ENCODE measurements at regions not wholly inside any gene's neighbourhood (a gene's known extent, or its start where the extent isn't known, plus 50 kb on each side); places are given as distances from the start of the nearest gene placed in this dataset.

DNA sequence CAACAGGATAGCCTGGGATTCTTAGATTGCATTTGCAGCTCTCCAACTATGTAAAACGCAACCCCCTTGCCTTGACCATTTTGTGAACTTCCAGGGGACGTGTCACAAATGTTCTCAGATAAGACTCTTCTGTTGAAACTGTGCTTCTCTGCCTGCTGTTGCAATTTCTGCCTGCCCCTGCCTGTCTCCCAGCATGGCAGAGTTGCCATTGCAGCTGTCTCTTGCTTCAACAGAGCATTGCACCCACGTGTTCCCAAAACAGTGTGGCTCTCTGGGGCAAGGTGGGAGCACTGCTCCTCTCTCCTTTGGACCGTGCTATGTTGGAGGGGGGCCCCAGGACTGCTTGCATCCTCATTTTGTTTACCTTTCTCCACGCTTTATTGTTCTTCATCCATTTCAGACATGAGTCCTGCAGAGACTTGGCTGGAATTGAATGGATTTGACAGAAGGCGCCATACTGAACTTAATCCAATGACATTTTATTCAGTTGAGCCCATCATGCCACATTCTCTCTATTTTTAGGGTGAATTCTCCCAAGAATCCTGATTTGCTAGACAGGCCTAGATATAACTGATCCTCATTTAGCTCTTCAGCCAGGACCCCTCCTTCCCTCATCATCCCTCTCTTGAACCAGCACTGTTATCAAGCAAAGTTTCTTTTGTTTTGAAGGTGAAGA, 90.7 kb downstream of the MAT2B start:
- WGBS, 2 experiments, result 85 to 88% methylated on average over 6 of the region's 6 CpGs
- Histone ChIP-seq H3K27me3 (ENCODE audit: control insufficient read depth, insufficient read depth, low read length, poor library complexity, severe bottlenecking) (no peaks in the 10 kb centered on the region), H3K4me3 (ENCODE audit: insufficient read depth, low read depth, low read length) (no peak overlapping the region), H3K9me3 (ENCODE audit: control insufficient read depth, low read length) (no peaks in the 10 kb centered on the region), H3K36me3 (ENCODE audit: control insufficient read depth, insufficient read depth, low read length) (no peaks in the 10 kb centered on the region), H3K27ac (ENCODE audit: insufficient read depth, low read depth, low read length, poor library complexity, severe bottlenecking) (no peak overlapping the region), H3K4me1 (ENCODE audit: control insufficient read depth, insufficient read depth, low read length) (peaks cover 15% of the 10 kb centered on the region)

DNA sequence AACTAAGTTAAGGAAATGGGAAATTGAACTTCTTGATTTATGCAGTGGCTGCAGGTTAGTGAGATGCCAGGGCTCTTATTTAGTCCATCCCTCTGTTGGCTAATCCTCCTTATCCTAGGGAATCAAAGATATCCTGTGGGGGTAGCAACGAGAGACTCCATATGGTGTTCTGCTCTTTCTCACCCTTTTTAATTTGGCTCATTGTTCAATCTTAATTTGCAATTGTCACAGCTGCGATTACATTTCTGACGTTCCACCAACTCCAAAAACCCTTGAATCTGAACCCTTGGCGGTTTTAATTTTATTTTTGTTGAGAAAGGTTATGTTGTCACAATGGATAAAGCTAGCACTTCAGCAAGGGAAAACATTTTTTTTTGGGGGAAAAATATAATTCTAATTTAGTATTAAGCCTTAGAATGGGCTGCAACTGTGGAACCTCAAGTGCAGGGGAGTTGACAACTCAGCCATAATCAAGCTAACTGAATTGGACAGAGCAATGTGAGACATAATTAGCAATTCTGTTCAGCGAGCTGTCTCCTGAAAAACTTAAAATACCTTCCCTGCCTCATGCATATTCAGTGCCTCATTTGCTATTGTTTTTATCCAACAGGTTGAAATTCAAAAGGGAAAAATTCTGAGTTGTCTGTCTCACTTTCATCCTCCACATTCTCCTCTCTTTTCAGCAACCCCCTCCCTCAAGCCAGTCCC, 91.3 kb downstream of the MAT2B start:
- 74 to 80% methylated on average over 5 of the region's 5 CpGs for WGBS, 2 experiments
- no peak overlapping the region for H3K27ac ChIP-seq (ENCODE audit: insufficient read depth, low read depth, low read length, poor library complexity, severe bottlenecking)
- no peaks in the 10 kb centered on the region for H3K36me3 ChIP-seq (ENCODE audit: control insufficient read depth, insufficient read depth, low read length)
- no peaks in the 10 kb centered on the region for H3K27me3 ChIP-seq (ENCODE audit: control insufficient read depth, insufficient read depth, low read length, poor library complexity, severe bottlenecking)
- H3K9me3 ChIP-seq (ENCODE audit: control insufficient read depth, low read length), result no peaks in the 10 kb centered on the region
- no peak overlapping the region for H3K4me3 ChIP-seq (ENCODE audit: insufficient read depth, low read depth, low read length)
- peaks cover 15% of the 10 kb centered on the region for H3K4me1 ChIP-seq (ENCODE audit: control insufficient read depth, insufficient read depth, low read length)

DNA sequence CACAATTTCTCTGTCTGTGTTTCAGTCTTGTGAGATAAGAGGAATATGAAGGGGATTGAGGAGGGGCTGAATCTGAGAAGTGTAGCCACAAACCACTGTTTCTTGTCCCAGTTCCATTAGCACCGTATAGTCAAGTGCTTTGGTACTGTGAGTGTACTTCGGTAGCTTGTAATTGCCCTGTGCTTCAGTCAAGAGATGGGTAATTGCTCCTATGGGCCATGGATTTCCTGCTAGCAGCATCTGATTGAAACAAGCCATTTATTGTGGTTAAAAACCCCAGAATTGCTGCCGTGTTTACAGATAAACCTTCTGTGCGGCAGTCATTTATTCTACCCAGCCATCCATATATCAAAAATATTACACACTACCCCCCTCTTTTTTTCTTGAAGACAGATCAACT, 98.6 kb downstream of the MAT2B start:
- Histone ChIP-seq H3K4me1 (ENCODE audit: control insufficient read depth, insufficient read depth, low read length) (no peaks in the 10 kb centered on the region), H3K27me3 (ENCODE audit: control insufficient read depth, insufficient read depth, low read length, poor library complexity, severe bottlenecking) (no peaks in the 10 kb centered on the region), H3K36me3 (ENCODE audit: control insufficient read depth, insufficient read depth, low read length) (no peaks in the 10 kb centered on the region), H3K9me3 (ENCODE audit: control insufficient read depth, low read length) (no peaks in the 10 kb centered on the region), H3K4me3 (ENCODE audit: insufficient read depth, low read depth, low read length) (no peak overlapping the region), H3K27ac (ENCODE audit: insufficient read depth, low read depth, low read length, poor library complexity, severe bottlenecking) (no peak overlapping the region)
- 97 to 99% methylated on average over 4 of the region's 4 CpGs for WGBS, 2 experiments

DNA sequence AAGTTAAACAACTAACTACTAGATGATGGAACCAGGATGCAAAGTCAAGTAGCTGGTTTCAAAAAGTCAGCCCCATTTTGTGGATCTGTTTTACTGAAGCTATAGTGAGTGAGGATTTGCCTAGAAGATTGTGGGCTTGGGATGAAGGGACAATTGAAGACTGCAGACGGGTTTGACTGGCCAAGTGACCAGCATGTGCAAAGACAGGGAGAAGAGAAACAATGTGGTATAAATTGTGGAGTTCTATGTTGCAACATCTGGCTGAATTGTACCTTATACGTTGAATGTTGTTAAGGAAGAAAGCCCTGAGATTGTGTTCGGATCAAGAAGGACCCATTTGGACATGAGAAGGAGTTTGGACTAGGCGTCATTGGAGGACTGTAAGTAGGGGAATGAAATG, 101.8 kb downstream of the MAT2B start:
- Histone ChIP-seq H3K36me3 (ENCODE audit: control insufficient read depth, insufficient read depth, low read length) (no peaks in the 10 kb centered on the region), H3K4me3 (ENCODE audit: insufficient read depth, low read depth, low read length) (no peak overlapping the region), H3K27ac (ENCODE audit: insufficient read depth, low read depth, low read length, poor library complexity, severe bottlenecking) (no peak overlapping the region), H3K4me1 (ENCODE audit: control insufficient read depth, insufficient read depth, low read length) (no peaks in the 10 kb centered on the region), H3K27me3 (ENCODE audit: control insufficient read depth, insufficient read depth, low read length, poor library complexity, severe bottlenecking) (no peaks in the 10 kb centered on the region), H3K9me3 (ENCODE audit: control insufficient read depth, low read length) (no peaks in the 10 kb centered on the region)
- WGBS, 2 experiments, result 93 to 95% methylated on average over 4 of the region's 4 CpGs

DNA sequence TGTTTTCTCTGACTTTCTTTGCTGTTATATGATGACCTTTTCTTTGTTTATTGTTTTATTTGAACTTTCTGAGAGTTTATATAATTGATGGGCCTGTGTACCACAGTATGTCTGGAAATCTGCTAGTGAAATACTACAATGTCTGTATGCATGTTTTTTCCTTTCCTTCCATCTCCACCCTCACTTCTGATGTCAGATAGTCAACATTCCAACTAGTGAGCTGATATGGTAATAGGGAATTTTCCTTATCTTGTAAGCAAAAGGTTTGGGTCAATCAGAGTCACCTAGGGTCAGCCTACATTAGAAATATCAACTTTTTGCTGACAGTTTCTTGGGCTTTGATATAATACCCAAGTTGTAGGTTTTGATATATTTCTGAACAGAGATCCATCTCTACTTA, 103.2 kb downstream of the MAT2B start:
- no peaks in the 10 kb centered on the region for H3K36me3 ChIP-seq (ENCODE audit: control insufficient read depth, insufficient read depth, low read length)
- H3K4me3 ChIP-seq (ENCODE audit: insufficient read depth, low read depth, low read length), result no peak overlapping the region
- H3K27me3 ChIP-seq (ENCODE audit: control insufficient read depth, insufficient read depth, low read length, poor library complexity, severe bottlenecking), result no peaks in the 10 kb centered on the region
- H3K9me3 ChIP-seq (ENCODE audit: control insufficient read depth, low read length), result no peaks in the 10 kb centered on the region
- H3K4me1 ChIP-seq (ENCODE audit: control insufficient read depth, insufficient read depth, low read length), result no peaks in the 10 kb centered on the region
- no peak overlapping the region for H3K27ac ChIP-seq (ENCODE audit: insufficient read depth, low read depth, low read length, poor library complexity, severe bottlenecking)

DNA sequence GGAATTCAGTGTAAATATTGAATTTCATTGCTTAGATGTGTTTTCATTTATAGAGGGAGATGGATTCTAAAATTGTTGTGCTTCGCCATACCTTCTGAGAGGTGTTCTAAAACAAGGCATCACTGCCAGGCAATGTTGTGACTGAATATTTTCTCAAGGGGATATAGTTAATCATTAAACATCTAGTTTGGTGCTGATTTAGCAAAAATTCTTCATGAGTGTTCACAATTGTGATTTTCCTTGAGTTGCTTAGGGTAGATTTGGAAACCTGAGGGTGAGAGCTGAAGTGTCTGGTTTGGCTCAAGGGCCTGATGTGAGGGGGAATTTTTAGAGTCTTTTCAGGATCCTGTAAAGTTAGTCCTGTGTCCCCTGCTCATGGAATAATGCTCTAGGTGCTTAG, 104.5 kb downstream of the MAT2B start:
- WGBS, 2 experiments, result 91 to 92% methylated on average over 1 of the region's 1 CpG
- Histone ChIP-seq H3K36me3 (ENCODE audit: control insufficient read depth, insufficient read depth, low read length) (no peaks in the 10 kb centered on the region), H3K9me3 (ENCODE audit: control insufficient read depth, low read length) (no peaks in the 10 kb centered on the region), H3K27me3 (ENCODE audit: control insufficient read depth, insufficient read depth, low read length, poor library complexity, severe bottlenecking) (no peaks in the 10 kb centered on the region), H3K27ac (ENCODE audit: insufficient read depth, low read depth, low read length, poor library complexity, severe bottlenecking) (no peak overlapping the region), H3K4me3 (ENCODE audit: insufficient read depth, low read depth, low read length) (no peak overlapping the region), H3K4me1 (ENCODE audit: control insufficient read depth, insufficient read depth, low read length) (no peaks in the 10 kb centered on the region)

DNA sequence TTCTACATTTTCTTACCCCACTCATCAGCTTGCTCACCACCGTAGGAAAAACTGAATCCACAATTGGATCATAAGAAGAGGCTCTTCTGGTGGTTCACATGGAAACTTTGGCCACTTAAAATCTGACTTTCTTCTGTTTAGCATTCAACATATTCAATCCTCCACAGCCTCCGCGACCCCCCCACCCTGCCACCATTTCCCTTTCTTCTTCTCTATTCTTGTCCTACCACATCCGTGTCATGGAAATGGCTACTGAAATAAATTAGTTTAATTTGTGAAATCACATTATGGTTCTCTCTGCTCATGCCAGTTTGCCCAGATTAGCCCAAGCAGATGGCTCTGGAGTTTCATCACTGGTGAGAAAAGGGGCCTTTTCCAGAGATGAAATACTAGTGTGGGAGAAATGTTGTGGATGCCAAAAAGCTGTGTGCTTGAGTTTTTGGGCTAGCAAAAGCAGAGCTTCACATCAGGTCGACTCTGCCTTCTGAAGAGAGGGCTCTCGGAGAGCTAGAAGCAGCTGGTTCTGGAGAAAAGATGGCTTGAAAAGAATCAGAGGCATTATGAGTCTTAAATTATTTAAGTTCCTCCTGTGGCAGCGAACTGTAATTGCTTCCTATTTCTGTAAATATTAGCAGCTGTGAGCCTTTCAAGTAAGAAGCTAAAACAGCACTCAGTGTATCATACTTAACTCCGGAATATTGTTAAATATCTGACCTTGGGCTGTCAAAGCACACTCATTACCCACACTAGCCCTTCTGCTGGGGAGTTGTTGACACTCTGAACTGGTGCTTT, 107.1 kb downstream of the MAT2B start:
- Histone ChIP-seq H3K36me3 (ENCODE audit: control insufficient read depth, insufficient read depth, low read length) (no peaks in the 10 kb centered on the region), H3K9me3 (ENCODE audit: control insufficient read depth, low read length) (no peaks in the 10 kb centered on the region), H3K27ac (ENCODE audit: insufficient read depth, low read depth, low read length, poor library complexity, severe bottlenecking) (no peak overlapping the region), H3K27me3 (ENCODE audit: control insufficient read depth, insufficient read depth, low read length, poor library complexity, severe bottlenecking) (no peaks in the 10 kb centered on the region), H3K4me3 (ENCODE audit: insufficient read depth, low read depth, low read length) (no peak overlapping the region), H3K4me1 (ENCODE audit: control insufficient read depth, insufficient read depth, low read length) (no peaks in the 10 kb centered on the region)
- 90% methylated on average over 8 of the region's 8 CpGs for WGBS, 2 experiments

DNA sequence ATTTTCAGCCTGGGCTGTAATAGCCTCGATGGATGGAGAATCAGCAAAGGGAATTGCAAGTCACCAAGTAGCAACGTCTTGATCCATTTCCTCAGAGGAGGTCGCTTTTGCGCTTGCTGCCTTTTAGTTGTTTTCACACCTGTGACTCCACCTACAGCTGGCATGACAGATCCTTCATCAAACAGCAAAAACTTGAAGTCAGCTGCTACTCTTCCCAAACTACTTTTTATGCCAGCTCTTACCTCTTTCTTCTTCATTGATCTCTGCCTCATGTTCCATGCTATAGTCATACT, 107.7 kb downstream of the MAT2B start:
- Histone ChIP-seq H3K36me3 (ENCODE audit: control insufficient read depth, insufficient read depth, low read length) (no peaks in the 10 kb centered on the region), H3K4me1 (ENCODE audit: control insufficient read depth, insufficient read depth, low read length) (no peaks in the 10 kb centered on the region), H3K27ac (ENCODE audit: insufficient read depth, low read depth, low read length, poor library complexity, severe bottlenecking) (no peak overlapping the region), H3K9me3 (ENCODE audit: control insufficient read depth, low read length) (no peaks in the 10 kb centered on the region), H3K4me3 (ENCODE audit: insufficient read depth, low read depth, low read length) (no peak overlapping the region), H3K27me3 (ENCODE audit: control insufficient read depth, insufficient read depth, low read length, poor library complexity, severe bottlenecking) (no peaks in the 10 kb centered on the region)
- 85 to 90% methylated on average over 4 of the region's 4 CpGs for WGBS, 2 experiments

DNA sequence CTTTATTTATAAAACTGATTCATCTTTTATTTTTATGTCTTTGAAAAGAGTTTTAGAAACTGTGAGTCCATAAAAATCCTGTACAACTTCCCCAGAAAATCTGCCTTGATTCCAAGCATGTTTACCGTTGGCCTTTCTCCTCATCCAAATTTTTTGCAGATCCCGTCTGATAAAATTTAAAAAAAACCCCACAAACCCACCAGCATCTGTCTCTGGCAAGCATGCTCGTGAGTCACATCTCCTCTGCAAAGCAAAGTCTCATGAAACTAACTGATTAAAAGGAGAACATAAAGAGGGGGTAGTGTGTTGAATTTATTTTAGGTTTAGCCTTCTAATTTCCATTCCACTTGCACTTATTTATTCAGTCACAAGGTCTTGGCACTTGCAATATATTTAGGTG, 109.4 kb downstream of the MAT2B start:
- Histone ChIP-seq H3K9me3 (ENCODE audit: control insufficient read depth, low read length) (no peaks in the 10 kb centered on the region), H3K27me3 (ENCODE audit: control insufficient read depth, insufficient read depth, low read length, poor library complexity, severe bottlenecking) (no peaks in the 10 kb centered on the region), H3K4me3 (ENCODE audit: insufficient read depth, low read depth, low read length) (no peak overlapping the region), H3K27ac (ENCODE audit: insufficient read depth, low read depth, low read length, poor library complexity, severe bottlenecking) (no peak overlapping the region), H3K4me1 (ENCODE audit: control insufficient read depth, insufficient read depth, low read length) (no peaks in the 10 kb centered on the region), H3K36me3 (ENCODE audit: control insufficient read depth, insufficient read depth, low read length) (no peaks in the 10 kb centered on the region)
- WGBS, 2 experiments, result 95 to 99% methylated on average over 2 to 3 of the region's 3 CpGs

DNA sequence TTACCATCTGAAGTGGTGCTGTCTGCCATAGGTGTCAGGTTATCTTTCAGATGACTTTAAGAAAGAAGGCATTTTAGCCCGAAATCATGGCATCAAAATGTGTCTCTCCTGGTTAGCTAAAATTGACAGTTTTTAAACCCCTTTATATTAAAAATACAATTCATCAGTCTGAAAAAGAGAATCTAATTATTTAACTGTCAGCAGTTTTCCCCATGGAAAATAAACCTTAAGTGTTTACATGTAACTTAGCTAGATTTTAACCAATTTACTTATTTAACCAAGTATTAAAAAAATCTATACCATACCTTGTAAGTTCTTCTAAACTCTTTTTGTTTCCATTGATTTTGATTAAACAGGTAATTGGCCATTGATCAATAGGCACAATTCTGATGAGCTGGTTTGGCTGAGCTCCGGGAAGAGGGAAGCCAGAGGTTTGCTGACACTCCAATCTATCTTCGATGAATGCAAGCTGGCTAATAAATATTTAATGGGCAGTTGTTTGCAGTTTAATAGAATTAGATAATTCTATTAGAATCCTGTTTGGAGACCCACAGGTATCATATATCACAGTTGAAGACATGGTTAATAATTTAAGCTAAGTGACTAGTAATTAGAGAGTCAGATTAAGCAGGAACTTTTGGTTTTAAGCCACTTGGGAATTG, 114.0 kb downstream of the MAT2B start:
- H3K4me1 ChIP-seq (ENCODE audit: control insufficient read depth, insufficient read depth, low read length), result no peaks in the 10 kb centered on the region
- WGBS, 2 experiments, result 94% methylated on average over 3 of the region's 3 CpGs

More for the DNA sequence above, 114.0 kb downstream of the MAT2B start:
- H3K27ac ChIP-seq (ENCODE audit: insufficient read depth, low read depth, low read length, poor library complexity, severe bottlenecking), result no peak overlapping the region
- H3K9me3 ChIP-seq (ENCODE audit: control insufficient read depth, low read length), result no peaks in the 10 kb centered on the region
- no peaks in the 10 kb centered on the region for H3K36me3 ChIP-seq (ENCODE audit: control insufficient read depth, insufficient read depth, low read length)
- H3K4me3 ChIP-seq (ENCODE audit: insufficient read depth, low read depth, low read length), result no peak overlapping the region
- no peaks in the 10 kb centered on the region for H3K27me3 ChIP-seq (ENCODE audit: control insufficient read depth, insufficient read depth, low read length, poor library complexity, severe bottlenecking)

Data from ectodermal cell (in vitro differentiated cells).